ENCODE measurements at regions not wholly inside any gene's neighbourhood (a gene's known extent, or its start where the extent isn't known, plus 50 kb on each side); places are given as distances from the start of the nearest gene placed in this dataset.
"Not testable (repeated sequence)": the region's sequence is repeated elsewhere in the genome, so short reads cannot be mapped to it uniquely, and the experiment has no call there.

- H3K4me3 ChIP-seq (ENCODE audit: low read depth, low read length): no peak overlapping the region
- TF ChIP-seq, protein P1, sequence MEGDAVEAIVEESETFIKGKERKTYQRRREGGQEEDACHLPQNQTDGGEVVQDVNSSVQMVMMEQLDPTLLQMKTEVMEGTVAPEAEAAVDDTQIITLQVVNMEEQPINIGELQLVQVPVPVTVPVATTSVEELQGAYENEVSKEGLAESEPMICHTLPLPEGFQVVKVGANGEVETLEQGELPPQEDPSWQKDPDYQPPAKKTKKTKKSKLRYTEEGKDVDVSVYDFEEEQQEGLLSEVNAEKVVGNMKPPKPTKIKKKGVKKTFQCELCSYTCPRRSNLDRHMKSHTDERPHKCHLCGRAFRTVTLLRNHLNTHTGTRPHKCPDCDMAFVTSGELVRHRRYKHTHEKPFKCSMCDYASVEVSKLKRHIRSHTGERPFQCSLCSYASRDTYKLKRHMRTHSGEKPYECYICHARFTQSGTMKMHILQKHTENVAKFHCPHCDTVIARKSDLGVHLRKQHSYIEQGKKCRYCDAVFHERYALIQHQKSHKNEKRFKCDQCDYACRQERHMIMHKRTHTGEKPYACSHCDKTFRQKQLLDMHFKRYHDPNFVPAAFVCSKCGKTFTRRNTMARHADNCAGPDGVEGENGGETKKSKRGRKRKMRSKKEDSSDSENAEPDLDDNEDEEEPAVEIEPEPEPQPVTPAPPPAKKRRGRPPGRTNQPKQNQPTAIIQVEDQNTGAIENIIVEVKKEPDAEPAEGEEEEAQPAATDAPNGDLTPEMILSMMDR (conservative IDR thresholded peaks at IDR 0.05; ENCODE audit: low read depth, low read length): no peak
- no peak for DNase-seq (ENCODE audit: low read depth)
Observed at GRCh38 chr10:113484487-113484886, 68.4 kb upstream of the HABP2 start.

DNA sequence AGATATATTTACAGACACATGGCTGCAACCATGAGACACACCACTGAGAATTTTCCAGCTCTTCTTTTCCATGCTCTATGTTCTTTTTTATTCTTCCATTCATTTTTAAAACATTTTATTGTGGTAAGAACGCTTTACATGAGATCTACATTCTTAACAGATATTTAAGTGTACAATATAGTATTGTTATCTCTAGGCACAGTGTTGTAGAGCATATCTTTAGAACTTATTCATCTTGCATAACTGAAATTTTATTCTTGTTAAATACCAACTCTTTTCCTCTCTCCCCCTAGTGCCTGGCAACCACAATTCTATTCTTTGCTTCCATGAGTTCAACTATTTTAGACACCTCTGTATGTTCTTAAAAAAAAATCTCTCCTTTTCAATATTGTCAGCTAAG, 67.1 kb upstream of the HABP2 start:
- TF ChIP-seq, protein P1 (conservative IDR thresholded peaks at IDR 0.05; ENCODE audit: low read depth, low read length): no peak
- no peak for DNase-seq (ENCODE audit: low read depth)
- no peak overlapping the region for H3K4me3 ChIP-seq (ENCODE audit: low read depth, low read length)

DNA sequence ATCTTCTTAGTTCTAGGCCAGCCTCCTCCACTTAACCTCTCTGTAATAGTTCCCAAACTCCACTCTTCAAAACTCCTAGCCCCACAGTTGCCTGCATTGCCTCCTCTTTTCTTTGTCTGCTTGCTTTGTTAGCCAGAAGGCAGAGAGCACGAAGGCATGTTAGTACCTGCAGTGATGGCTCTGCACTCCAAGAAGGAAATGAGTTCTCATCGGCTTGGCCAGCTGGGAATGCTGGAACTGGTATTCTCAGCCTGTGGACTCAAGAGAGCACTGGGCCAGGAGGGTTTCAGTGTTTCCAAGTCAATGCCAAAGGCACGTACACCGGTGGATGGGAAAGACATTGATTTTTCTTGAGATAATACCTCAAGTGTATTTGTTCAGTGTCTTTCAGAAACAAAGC, 66.3 kb upstream of the HABP2 start:
- TF ChIP-seq, protein P1 (conservative IDR thresholded peaks at IDR 0.05; ENCODE audit: low read depth, low read length): no peak
- H3K4me3 ChIP-seq (ENCODE audit: low read depth, low read length): no peak overlapping the region
- DNase-seq (ENCODE audit: low read depth): no peak

DNA sequence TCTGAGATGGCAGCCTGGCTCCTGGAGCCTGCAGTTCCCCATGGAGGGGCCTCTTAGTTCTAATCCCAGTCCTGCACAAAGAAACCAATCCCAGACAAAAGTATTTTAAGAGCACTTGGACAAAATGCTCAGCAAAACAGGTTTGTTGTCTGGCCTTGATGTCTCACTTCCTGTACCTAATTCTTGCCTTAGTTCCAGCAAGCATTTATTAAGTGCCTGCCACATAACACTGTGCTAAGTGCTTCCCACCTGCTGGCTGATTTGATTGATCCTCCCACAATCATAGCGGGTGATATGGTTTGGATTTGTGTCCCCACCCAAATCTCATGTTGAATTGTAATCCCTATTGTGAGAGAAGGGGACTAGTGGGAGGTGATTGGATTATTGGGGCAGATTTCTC, 65.7 kb upstream of the HABP2 start:
- DNase-seq (ENCODE audit: low read depth): no peak
- TF ChIP-seq, protein P1 (conservative IDR thresholded peaks at IDR 0.05; ENCODE audit: low read depth, low read length): no peak
- H3K4me3 ChIP-seq (ENCODE audit: low read depth, low read length): no peak overlapping the region

- DNase-seq (ENCODE audit: low read depth): no peak
- TF ChIP-seq, protein P1 (conservative IDR thresholded peaks at IDR 0.05; ENCODE audit: low read depth, low read length): no peak
- no peak overlapping the region for H3K4me3 ChIP-seq (ENCODE audit: low read depth, low read length)
Observed at GRCh38 chr10:113488186-113488585, 64.7 kb upstream of the HABP2 start.

GRCh38 chr10:113489522-113489921, 63.3 kb upstream of the HABP2 start:
- DNase-seq (ENCODE audit: low read depth); H3K4me3 ChIP-seq (ENCODE audit: low read depth, low read length): not testable (repeated sequence)

- H3K4me3 ChIP-seq (ENCODE audit: low read depth, low read length): no peak overlapping the region
- no peak for DNase-seq (ENCODE audit: low read depth)
- TF ChIP-seq, protein P1 (conservative IDR thresholded peaks at IDR 0.05; ENCODE audit: low read depth, low read length): no peak
Observed at GRCh38 chr10:113491967-113492565, 60.8 kb upstream of the HABP2 start.

Data from epithelial cell of proximal tubule (primary cell).